C1 segment of cervical spinal cord (tissue), 14 donors: ENCODE measurements at regions not wholly inside any gene's neighbourhood (a gene's known extent, or its start where the extent isn't known, plus 50 kb on each side); places are given as distances from the start of the nearest gene placed in this dataset.
A peak's percentile ranks its signal among the peaks of the same experiment; 100 is the strongest.

ENCODE experiments used
- DNase-seq, 14 donors: peaks; one replicate each; lab custom pipeline; 2025; lab: John Stamatoyannopoulos, UW

- DNase-seq, result no peak
These were observed 100.7 kb upstream of the PGRMC2 start for GRCh38 chr4:128388352-128388630.

- DNase-seq, result no peak
These were observed 100.2 kb upstream of the PGRMC2 start for GRCh38 chr4:128387600-128388351.

GRCh38 chr4:128386761-128387599, 99.4 kb upstream of the PGRMC2 start:
- DNase-seq, result peak; percentile 34 to 97 (median 83)

GRCh38 chr4:128385683-128386304, 98.2 kb upstream of the PGRMC2 start:
- peak in 1 of 14 donors; percentile 2 for DNase-seq

- DNase-seq, result no peak
These were observed 97.4 kb upstream of the PGRMC2 start for GRCh38 chr4:128384765-128385598.

GRCh38 chr4:128384091-128384520, 96.5 kb upstream of the PGRMC2 start:
- DNase-seq, result no peak

GRCh38 chr4:128381748-128382559, 94.3 kb upstream of the PGRMC2 start:
- DNase-seq, result no peak

- no peak for DNase-seq
These were observed 92.7 kb upstream of the PGRMC2 start for GRCh38 chr4:128380306-128380705.

- no peak for DNase-seq
These were observed 92.2 kb upstream of the PGRMC2 start for GRCh38 chr4:128379860-128380259.

- DNase-seq, result no peak
These were observed 91.1 kb upstream of the PGRMC2 start for GRCh38 chr4:128378668-128379067.

GRCh38 chr4:128376958-128377357, 89.3 kb upstream of the PGRMC2 start:
- no peak for DNase-seq

- DNase-seq, result no peak
These were observed 88.7 kb upstream of the PGRMC2 start for GRCh38 chr4:128376303-128376702.

GRCh38 chr4:128373628-128374027, 86.0 kb upstream of the PGRMC2 start:
- DNase-seq, result no peak

- no peak for DNase-seq
These were observed 84.3 kb upstream of the PGRMC2 start for GRCh38 chr4:128371876-128372275.

- no peak for DNase-seq
These were observed 83.6 kb upstream of the PGRMC2 start for GRCh38 chr4:128371001-128371777.

GRCh38 chr4:128366212-128366611, 78.6 kb upstream of the PGRMC2 start:
- DNase-seq, result no peak

GRCh38 chr4:128364565-128364964, 77.0 kb upstream of the PGRMC2 start:
- no peak for DNase-seq

- DNase-seq, result no peak
These were observed 76.4 kb upstream of the PGRMC2 start for GRCh38 chr4:128363966-128364365.

GRCh38 chr4:128362760-128363159, 75.1 kb upstream of the PGRMC2 start:
- no peak for DNase-seq

GRCh38 chr4:128359422-128359821, 71.8 kb upstream of the PGRMC2 start:
- no peak for DNase-seq
